Endometrium (tissue), 2 donors: ENCODE measurements at regions not wholly inside any gene's neighbourhood (a gene's known extent, or its start where the extent isn't known, plus 50 kb on each side); places are given as distances from the start of the nearest gene placed in this dataset.

Experiments
- FAIRE-seq: peaks from 2 replicates; lab custom pipeline; 2012; peaks lifted over from hg19 to GRCh38; lab: Jason Lieb, UNC
- donor health status: control.
- donor health status: control.

- peak; percentile 91 for FAIRE-seq
These were observed 92.4 kb upstream of the THBS1 start for GRCh38 chr15:39488516-39488915.

- no peak for FAIRE-seq
These were observed 91.9 kb upstream of the THBS1 start for GRCh38 chr15:39488961-39489360.

DNA sequence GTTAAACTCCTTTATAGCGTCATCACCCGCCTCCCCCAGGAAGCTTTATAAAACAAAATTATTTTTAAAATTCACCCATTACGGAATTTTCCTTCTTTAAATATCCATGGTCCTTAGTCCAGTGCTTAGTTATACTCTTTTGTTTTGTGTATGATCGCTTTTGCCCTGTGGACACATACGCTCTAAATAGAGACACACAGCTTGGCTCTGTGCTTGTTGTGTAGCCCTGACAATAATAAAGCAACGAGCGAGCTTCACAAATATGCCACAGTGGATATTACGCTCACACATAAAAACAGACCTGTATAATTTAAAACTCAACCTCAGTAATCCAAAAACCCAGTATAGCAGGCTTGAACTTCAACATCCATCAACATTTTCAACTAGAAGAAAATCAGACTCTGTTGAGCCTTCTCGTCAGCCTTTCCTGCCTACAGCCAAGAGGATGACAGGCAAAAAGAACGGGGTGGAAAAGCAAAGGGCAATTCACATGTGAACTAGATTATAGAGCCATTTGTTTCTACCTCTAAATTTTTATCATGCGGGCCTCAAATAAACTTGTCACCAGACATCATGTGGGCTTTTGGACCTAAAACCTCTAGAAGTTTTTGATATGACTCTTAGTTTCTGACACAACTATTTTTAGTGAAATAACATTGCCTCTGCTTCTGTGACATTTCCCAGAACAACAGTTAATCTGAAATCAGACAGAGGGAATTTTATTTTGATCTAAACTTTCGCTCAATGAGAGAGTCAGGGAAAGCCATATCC is 89.6 kb upstream of the THBS1 start:
- no peak for FAIRE-seq

DNA sequence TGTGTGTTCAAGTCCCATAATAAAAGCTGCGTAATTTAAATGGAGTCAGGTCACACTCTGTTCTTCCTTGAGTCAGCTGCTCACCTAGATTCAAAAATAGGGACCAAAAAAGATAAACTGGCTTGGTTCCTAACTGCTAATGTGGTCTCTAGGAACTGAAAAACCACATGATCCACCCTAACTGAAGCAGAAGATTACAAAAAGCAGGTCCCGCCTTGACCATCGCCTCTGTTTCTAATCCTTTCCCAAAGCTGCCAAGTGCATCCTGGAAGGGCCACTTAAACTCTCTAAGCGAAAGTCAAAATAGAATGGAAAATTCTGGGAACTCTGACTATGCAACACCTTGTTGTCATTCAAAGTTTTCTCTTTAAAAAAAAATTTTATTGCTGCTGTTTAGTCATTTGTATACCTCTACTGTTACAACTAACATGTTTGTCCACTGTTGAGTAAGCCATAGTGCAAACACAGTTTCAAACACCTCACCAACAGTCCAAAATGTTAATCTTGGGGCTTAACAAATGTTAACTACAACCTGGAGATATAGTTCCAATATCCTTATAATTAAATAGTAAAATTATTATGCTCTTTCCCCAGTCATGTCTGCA is 88.9 kb upstream of the THBS1 start:
- FAIRE-seq, result no peak

- FAIRE-seq, result peak; percentile 8
These were observed 87.3 kb upstream of the THBS1 start for GRCh38 chr15:39493424-39494067.

DNA sequence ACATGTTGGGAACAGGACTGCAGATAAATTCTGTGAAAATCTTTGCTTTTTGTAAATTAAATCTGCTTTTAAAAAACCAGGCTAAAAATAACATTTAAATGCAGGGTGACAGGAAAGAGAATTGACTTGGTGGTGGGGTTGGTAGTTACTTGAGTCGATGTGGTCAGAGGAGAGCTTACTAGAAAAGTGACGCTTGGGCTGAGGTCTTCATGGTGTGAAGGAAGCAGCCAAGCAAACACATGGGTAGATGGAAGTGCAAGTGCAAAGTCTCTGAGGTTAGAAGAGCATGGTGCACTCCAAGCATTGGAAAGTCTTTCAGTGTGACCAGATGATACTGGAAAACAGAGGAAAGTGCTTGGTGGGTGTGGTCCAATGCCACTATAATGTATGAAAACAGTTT is 86.4 kb upstream of the THBS1 start:
- no peak for FAIRE-seq

GRCh38 chr15:39495871-39496840 is 84.7 kb upstream of the THBS1 start:
- FAIRE-seq, result no peak

- no peak for FAIRE-seq
These were observed 83.7 kb upstream of the THBS1 start for GRCh38 chr15:39497016-39497758.

- FAIRE-seq, result no peak
These were observed 82.9 kb upstream of the THBS1 start for GRCh38 chr15:39497759-39498565.

- FAIRE-seq, result no peak
These were observed 82.2 kb upstream of the THBS1 start for GRCh38 chr15:39498629-39499028.

DNA sequence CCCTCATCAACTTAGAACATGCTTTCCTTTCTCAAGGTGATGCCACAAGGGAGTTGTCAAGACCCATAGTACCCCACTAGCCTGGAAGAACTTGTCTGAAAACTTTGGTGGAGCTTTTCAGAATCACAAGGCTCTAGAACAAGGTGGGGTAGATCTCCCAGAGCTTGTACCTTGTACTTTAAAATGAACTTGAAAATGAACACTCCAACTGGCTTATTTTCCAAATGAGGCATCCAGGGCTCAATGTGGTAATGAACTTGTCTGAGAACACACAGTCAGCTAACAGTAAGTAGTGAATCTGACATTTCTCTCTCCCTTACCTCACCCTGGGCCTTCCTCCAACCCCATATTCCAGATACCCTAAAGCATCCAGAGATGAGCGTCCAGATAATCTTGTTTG is 81.8 kb upstream of the THBS1 start:
- no peak for FAIRE-seq

GRCh38 chr15:39499681-39500080 is 81.2 kb upstream of the THBS1 start:
- no peak for FAIRE-seq

DNA sequence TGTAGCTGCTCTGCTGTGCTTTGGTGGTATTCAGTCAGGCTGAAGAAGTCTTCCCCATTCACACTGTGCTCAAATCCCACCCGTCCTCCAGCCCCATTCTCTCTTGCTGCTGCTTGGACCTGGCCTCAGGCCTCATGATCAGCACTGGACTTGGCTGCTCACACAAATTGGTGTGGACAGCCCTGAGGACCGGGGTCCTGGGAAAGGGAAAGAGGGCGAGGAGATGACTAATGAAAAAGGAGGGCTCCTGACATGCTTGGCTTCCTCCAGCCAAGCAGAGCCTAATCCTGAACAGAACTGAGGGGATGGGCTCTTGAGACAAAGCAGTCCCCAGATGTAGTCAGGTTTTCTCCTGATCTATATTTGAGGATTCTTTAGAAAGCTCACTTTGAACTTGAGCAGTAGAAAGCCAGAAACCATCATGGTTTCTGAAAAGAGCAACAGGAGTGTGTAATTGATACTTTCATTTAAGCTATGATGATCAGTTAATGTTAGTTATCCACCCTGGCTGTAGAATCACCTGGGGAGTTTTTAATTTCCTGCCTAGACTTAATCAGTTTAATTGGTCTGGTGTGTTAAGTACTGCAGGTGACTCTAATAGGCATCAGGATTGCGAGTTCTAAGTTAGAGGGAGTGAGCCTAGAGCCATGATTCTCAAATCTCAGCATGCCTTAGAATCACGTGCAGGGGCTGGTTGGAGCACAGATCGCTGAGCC is 79.4 kb upstream of the THBS1 start:
- no peak for FAIRE-seq

DNA sequence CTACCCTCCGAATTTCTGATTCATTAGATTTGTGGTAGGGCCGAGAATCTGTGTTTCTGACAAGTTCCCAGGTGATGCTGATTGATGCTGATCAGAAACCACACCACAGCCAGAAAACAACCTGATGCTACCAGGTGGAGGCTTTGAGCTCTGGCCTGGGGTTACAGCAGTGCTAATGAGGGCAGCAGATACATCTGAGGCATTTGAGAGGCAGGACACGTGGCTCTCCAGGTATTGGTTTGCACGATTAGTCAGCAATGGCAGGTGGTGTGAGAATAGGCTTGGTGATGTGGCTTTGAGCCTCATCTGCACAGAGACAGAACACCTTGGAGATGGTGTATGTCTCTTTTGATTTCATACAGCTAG is 78.8 kb upstream of the THBS1 start:
- no peak for FAIRE-seq

GRCh38 chr15:39502611-39503195 is 78.2 kb upstream of the THBS1 start:
- FAIRE-seq, result no peak

- FAIRE-seq, result no peak
These were observed 77.4 kb upstream of the THBS1 start for GRCh38 chr15:39503526-39503925.

GRCh38 chr15:39504808-39505207 is 76.1 kb upstream of the THBS1 start:
- no peak for FAIRE-seq

GRCh38 chr15:39506146-39506545 is 74.7 kb upstream of the THBS1 start:
- no peak for FAIRE-seq

DNA sequence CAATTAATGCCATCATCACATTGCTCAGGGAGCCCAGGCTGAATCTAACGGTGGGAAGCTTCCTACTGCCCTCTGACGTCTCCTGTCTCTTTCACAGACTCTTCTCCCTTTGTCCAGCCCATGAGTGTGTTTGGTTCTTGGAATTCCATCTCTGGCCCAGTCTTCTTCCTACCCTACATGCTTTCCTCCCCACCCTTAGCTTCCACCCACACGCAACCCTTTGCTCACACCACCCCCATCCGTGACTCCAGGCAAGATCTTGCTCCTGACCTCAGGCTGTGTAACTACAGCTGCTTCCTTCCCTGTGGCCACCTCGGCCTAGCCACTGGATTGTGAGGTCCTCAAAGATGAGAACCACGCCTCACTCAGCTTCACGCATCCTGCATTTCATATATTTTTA is 72.3 kb upstream of the THBS1 start:
- no peak for FAIRE-seq
